Activated naive CD8-positive, alpha-beta T cell treated with anti-CD3 and anti-CD28 coated beads, Interleukin-2, amount 50 U/mL, for 16 hours (primary cell): ENCODE measurements at regions not wholly inside any gene's neighbourhood (a gene's known extent, or its start where the extent isn't known, plus 50 kb on each side); places are given as distances from the start of the nearest gene placed in this dataset.
"Not testable (repeated sequence)": the region's sequence is repeated elsewhere in the genome, so short reads cannot be mapped to it uniquely, and the experiment has no call there.

Experiments used
- DNase-seq: peaks from one replicate; pipeline ENCODE4 v3.0.0-alpha.2; 2020; ENCODE audit warnings: low read depth, low spot score

DNA sequence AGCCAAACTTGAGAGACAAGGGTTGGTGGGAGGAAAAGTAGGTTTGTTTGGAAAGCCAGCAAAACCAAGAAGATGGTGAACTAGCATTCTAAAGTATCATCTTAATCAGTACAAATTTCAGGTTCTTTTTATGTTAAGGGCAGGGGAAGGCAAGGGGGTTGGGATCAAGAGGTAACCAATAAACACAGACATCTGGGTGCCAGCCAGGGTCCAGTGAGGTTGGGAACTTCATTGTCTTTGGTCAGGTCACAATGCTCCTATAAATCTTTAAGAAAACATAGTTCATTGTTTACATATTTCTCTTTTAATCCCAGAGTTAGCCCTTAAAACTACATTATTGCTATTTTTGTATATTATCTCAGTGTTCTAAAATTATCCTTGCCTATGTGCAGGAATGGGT lies 126.2 kb upstream of the NR5A2 start:
- DNase-seq, result no peak

DNA sequence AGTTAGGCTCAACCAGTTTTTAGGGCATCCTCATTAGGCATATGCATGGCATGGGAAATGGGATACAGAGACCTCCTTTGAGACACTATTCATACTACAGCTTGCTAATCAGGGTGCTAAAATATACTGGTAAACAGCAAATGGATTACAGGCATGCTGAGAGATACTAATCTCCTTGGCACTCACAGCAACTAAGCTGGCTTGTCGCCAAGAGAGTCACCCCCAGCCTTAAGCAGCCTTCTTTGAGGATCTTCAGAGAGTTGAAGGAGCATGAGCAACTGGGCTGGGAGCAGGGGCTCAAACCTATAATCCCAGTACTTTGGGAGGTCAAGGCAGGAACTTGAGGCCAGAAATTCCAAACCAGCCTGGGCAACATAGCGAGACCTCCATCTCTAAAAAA lies 120.1 kb upstream of the NR5A2 start:
- no peak for DNase-seq

DNA sequence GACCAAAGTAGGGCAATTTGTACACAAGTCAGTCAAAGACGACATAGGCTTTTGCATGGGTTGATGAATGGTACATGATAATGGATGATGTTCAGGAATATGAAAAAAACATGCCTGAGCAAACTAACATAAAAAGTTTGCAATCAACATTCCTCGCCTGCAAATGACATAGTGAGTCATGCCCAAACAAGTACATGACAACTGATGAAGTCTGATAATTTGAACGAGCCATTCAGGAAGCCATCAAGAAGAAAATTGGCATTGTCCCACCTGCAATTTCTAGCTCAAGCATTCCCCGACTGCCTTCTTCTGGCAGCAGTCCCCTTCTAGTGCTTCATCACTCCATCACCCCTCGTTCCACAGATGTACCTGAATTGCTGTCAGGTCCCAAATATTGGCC lies 118.4 kb upstream of the NR5A2 start:
- no peak for DNase-seq

DNA sequence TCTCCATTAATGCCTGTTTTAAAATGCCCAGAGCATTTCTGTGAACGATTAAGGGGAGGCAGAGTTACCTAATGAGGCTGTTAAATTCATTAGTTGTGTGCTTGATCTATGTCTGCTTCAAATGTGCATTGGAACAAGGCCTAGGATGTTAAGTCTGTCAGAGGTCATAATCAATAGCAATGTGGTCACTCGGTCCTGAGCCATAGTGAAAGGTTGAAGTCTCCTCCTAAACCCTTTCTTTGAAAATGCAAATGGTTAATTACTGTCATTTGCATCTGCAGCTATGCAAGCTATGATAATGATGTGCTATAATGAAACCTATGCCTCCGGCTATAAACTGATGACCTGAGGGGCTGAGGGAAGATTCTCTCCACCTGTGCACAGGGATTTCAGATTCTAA lies 114.2 kb upstream of the NR5A2 start:
- DNase-seq, result no peak

DNA sequence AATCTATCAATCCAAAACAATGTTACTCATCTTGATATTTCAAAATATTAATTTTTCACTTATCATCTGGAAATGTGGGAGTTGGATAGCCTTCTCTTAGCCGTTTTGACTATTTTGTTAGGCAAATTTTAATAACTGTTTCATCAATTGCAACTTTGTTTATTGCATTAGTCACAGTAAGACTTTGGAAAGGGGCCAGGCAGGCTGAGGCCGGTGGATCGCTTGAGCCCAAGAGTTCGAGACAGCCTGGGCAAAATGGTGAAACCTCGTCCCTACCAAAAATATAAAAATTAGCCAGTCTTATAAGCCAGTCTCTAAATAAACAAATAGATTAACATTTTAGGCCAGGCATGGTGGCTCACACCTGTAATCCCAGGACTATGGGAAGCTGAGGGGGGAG lies 113.0 kb upstream of the NR5A2 start:
- DNase-seq, result no peak

DNA sequence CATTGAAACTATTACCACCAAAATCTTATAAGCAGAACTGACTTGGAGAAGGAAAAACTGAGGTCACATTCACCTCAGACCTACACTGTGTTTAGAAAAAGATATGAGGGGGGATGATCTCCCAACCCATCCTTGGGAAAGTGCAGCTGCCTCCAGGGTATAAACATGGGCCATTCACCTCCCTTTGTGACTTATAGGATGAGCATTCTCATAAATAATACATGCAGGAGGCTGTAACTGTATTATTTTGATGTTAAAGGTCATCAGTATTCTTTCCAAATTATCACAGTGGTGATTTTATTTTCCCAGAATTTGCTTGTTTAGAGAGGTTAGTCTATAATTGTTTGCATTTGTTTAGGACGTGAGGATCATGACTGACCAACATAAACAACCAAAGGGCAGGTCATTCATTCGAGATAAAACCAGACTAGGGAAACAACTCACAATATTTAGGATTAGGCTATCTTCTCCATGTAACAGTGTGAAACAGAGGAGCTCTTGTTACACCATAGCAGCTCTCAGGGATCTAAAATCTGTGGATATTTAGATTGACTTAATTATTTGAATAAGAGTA lies 109.2 kb upstream of the NR5A2 start:
- no peak for DNase-seq

DNA sequence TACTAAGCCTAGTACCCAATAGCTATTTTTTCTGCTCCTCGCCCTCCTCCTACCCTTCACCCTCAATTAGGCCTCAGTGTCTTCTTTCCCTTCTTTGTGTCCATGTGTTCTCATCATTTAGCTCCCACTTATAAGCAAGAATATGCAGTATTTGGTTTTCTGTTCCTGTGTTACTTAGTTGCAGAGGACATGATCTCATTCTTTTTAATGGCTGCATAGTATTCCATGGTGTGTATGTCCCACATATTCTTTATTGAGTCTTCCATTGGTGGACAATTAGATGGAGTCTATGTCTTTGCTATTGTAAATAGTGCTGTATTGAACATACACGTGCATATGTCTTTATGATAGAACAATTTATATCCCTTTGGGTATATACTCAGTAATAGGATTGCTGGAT lies 106.9 kb upstream of the NR5A2 start:
- DNase-seq, result no peak

DNA sequence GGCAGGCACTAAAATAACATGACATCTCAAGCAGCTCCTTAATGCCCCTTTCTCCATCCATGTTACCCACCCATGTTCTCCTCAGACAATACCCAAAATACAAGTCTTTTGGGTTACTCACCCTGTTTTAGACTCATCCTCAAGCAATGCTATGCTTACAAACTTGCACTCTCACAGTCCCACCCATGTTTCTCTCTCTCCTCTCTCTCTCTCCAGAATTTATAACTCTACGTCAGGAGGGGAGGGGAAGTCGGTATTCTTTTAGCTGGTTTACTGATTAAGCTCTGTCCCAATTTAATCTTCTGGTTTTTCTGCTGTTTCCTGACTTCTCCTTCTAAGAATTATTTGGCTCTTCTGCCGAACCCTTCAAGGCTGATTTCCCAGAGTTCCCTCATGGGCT lies 98.0 kb upstream of the NR5A2 start:
- no peak for DNase-seq

DNA sequence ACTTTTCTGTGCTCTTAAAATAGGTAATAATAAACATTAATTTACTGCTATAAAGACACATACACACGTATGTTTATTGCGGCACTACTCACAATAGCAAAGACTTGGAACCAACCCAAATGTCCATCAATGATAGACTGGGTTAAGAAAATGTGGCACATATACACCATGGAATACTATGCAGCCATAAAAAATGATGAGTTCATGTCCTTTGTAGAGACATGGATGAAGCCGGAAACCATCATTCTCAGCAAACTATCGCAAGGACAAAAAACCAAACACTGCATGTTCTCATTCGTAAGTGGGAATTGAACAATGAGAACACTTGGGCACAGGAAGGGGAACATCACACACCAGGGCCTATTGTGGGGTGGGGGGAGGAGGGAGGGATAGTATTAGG lies 97.4 kb upstream of the NR5A2 start:
- DNase-seq, result not testable (repeated sequence)

DNA sequence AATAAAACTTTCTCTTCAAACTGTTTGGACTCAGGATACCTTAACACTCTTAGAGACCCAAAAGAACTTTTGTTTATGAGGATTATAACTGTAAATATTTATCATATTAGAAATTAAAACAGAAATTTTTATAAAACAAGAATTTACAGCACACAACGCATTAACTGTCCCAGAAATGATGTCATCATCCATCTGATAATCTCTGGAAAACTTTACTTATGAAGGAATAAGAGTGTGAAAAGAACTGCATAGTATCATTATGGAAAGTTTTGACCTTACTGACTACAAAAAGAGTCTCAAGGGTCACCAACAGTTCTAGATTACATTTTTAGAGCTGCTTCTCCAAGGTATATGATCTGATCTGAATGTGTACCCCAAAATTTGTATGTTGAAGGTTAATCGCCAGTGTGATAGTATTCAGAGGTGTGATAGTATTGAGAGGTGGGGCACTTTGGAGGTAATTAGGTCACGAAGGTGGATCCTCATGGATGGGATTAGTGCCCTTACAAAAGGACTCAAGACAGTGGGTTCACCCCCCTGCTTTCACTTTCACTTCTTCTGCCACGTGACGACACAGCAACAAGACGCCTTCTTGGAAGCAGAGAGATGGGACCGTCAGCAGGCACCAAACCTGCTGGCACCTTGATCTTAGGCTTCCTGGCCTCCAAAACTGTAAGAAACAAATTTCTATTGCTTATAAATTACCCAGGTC lies 95.7 kb upstream of the NR5A2 start:
- DNase-seq, result no peak

DNA sequence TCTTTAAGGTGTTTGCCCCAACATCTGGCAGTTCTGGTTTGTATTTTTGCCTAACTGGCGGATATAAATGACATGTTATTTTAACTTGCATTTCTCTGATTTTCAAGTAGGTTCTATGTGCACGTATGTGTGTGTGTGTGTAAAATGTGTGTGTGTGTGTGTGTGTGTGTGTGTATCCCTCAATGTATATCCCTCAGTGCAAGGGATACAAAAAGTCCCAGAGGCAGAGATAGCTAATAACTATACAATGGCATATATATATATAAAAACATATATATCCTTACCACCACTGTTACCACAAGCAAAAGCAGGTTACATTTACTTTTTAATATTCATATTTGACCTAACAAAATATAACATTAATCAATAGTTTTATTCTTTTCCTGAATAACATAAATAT lies 95.0 kb upstream of the NR5A2 start:
- no peak for DNase-seq

DNA sequence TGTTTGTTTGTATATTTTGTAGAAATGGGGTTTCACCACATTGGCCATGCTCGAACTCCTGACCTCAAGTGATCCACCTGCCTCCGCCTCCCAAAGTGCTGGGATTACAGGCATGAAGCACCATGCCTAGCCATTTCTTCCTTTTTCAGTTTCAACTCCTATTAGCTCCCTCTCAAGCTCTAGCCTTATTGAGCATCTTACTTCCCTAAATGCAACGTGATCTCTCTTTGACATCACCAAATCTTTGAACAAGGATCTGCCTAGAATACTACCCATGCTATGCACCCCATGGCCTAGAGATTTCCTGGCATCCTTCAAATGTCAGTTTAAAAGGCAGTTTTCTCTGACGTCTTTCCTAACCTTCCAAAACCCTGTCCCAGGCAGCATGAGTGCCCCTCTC lies 91.1 kb upstream of the NR5A2 start:
- DNase-seq, result no peak

DNA sequence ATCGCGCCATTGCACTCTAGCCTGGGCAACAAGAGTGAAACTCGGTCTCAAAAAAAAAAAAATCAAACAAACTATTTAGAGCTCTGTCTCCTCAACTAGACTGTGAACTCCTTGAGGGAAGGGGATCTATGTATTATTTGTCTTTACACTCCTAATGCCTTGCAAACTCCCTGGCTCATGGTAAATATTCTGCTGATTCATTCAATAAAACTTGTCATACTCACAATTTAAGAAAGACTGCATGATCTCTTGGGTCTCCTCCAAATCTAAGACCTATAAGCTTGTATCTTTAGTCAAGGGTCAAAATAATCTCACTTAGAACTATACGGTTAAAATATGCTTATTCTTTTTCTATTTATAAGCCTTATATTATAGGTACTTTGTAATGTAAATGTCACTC lies 90.3 kb upstream of the NR5A2 start:
- no peak for DNase-seq

DNA sequence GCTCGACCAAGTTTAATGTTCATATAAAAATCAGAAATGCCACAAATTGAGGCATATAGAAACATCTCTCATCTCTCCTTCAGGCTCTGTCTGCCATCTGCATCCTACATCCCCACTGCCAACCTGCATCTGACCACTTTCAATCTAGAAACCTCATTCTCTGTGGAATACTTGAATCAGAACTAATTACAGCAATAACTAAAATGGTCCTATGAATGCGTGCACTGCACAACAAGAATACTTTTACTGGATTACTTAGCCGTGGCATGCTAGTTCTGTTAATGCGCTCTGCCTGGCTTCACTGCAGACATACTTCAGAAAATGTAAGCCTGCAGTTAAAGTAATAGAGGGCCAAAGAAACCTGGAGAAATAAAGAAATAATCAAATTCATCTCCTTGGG lies 89.8 kb upstream of the NR5A2 start:
- DNase-seq, result no peak

DNA sequence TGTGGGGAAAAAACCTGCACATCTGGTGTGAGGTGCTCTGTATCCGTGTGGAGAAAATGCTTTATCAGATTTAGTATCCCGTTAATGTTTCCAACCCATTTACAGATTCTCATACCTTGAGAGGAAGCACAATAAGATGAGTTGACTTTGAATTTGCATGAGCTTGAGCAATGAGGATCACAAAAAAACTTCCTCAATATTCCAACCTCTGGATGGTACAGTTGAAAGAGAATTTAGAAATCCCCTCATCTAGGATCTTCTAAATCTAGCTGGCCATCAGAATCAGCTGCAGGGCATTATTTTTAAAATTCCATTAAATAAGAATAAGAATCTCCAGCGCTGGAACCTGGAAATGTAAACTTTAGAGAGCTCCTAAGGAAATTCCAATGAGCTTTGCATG lies 82.5 kb upstream of the NR5A2 start:
- no peak for DNase-seq

DNA sequence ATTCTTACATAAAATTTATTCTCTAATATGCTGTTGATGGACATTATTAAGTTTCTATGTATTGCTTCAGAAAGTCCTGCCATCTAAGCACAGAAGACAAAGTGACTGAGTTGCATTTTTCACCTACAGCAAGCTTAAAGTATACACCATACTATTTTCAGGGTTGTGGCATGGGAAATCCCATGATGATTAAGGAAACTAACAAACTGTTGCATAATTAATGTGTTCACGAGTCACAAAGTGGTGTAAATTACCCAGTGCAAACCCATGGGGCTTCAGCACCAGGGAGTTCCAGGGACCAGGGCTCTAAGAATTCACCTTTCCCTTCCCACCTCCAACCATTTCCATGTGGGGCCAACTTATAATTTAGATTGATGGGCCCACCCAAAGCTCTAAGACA lies 81.9 kb upstream of the NR5A2 start:
- DNase-seq, result no peak

DNA sequence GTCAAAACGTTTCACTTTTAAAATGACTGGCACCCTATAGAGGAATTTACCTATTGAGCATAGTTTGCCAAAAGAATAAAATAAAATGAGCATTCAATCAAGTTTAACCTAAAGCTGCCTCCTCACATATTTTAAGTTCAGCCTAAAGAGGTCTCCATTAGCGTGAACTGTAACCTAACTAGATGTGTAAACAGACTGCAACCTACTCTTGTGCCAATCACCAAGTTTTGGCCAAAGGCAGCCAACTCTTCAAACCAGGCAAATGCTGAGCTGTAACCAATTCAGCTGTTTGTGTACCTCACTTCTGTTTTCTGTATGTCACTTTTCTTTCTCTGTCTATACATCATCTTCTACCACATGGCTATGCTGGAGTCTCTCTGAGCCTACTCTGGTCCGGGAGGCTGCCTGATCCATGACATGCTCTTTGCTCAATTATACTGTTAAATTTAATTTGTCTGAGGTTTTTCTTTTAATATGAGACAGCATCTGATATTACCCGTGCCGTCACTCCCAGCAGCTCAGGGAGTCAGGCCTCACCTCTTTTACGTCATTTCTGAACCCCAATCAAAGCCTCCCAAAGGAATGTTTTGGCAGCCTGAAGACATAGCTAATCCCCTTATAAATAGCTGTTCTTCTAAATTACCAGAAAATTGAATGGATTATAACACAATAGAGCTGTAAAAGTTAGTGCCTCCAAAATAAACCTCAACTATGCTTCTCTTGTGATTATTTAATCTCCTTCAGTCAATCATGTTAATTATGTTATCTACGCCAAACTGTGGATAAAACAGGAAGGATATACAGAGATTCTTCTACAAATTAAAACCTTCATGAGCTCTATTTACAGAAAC lies 81.0 kb upstream of the NR5A2 start:
- no peak for DNase-seq

DNA sequence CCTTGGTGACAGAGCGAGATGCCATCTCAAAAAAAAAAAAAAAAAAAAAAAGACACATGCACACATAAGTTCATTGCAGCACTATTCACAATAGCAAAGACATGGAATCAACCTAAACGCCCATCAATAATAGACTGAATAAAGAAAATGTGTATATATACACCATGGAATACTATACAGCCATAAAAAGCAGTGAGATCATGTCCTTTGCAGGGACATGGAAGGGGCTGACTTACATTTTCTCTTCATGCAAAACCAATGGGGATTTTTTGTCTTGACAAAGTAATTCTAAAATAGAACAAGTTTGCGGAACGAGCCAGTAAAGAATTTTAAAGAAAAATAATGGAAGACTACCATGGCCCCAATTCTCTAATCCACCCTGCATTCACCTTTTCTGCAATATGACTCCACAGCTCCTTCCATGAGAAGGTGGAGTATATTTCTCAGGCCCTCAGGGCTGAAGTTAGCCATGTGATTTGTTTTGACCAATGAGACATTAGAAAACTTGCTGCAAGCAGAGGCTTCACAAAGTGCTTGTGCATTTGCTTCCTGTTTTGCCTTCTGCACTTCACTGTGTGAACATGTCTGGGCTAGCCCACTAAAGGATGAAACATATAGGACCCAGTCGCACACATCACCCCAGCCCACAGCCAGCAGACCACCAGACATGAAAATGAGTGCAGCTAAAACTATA lies 78.8 kb upstream of the NR5A2 start:
- no peak for DNase-seq

DNA sequence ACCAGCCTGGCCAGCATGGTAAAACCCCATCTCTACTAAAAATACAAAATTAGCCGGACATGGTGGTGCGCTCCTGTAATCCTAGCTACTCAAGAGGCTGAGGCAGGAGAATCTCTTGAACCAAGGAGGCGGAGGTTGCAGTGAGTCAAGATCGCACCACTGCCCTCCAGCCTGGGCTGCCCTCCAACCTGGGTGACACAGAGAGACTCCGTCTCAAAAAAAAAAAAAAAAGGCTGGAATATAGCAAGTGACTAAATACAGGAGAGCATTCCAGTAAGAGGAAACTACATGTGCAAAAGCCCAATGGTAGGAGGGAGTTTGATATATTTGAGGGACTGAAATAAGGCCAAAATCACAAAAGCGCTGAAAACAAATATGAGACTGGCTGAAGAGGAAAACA lies 76.5 kb upstream of the NR5A2 start:
- not testable (repeated sequence) for DNase-seq

DNA sequence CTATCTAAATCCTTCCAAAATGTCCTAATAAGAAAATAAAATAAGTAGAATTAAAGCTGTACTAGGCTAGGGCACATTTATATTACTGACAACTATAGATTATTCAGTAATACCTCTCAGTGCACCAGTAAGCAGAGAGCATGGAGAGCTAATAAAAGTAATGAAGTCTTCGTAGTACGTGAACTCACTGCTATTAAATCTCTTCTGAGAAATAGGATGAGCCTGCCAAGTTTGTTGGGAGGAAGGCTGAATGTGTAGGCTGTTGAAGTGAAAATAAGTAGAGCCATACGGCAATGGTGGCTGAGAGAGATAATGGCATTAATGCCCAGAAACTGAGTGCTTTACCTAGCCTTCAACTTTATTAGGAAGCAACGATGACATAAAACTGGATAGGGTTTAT lies 73.9 kb upstream of the NR5A2 start:
- DNase-seq, result no peak

DNA sequence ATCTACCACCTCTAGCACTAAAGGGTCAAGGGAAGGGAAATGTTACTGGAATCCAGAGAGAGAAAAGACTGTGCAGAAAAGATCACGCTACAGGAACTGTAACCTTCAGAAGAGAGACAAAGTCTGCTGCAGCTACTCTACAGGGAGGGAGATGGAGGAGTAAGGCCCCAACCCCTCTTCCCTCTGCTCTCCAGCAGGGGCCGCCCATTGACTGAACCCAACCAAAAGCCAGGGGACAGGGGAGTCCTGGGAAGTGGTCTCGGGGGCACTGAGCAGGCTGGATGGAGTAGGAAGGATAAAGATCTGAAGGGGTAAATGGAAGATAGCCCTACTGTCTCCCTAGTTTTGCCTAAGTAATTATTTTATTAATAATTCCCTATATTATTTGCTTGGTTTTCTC lies 72.8 kb upstream of the NR5A2 start:
- no peak for DNase-seq

DNA sequence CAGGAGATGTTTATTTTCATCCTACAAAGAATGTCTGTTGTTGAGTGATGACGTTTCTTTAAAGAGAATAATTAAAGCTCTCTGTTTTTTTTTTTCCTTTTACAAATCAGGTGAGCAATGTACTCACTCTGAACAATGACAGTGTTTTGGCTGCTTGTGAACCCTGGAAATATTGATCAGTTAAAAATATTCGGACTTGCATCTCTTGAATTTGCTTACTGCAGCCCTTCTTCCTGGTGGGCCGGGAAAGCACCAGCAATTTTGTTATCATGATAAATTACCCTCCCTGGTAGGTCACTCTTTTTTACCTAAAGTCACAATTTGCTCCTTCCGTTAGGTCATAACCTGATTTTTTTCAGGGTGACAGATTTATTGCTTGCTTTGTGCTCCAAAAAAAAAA lies 72.3 kb upstream of the NR5A2 start:
- DNase-seq, result no peak
